GM13976 (cell line): ENCODE measurements at regions not wholly inside any gene's neighbourhood (a gene's known extent, or its start where the extent isn't known, plus 50 kb on each side); places are given as distances from the start of the nearest gene placed in this dataset.

Experiments used
- DNase-seq: peaks from one replicate; pipeline ENCODE4 v3.0.0; 2012; ENCODE audit warnings: low spot score
- CTCF ChIP-seq: IDR thresholded peaks from 2 replicates; pipeline ENCODE4 v1.5.1; 2012; ENCODE audit warnings: borderline replicate concordance, mild to moderate bottlenecking; ENCODE audit not compliant: insufficient read depth; ENCODE audit errors: extremely low read depth, missing control alignments, control extremely low read depth
- in situ Hi-C: fragments of 300-500 bp; cut with MboI; formaldehyde crosslinking; loops from one replicate; pipeline ENCODE4 v1.12.0; 2022; ENCODE audit warnings: low sequenced_read_pairs, mixed read lengths, inconsistent platforms; ENCODE audit not compliant: unreplicated experiment

GRCh38 chr17:27237890-27238289 lies 56.0 kb upstream of the WSB1 start:
- DNase-seq: no peak
- in situ Hi-C loops: no loop called here
- TF ChIP-seq CTCF: no peak

DNA sequence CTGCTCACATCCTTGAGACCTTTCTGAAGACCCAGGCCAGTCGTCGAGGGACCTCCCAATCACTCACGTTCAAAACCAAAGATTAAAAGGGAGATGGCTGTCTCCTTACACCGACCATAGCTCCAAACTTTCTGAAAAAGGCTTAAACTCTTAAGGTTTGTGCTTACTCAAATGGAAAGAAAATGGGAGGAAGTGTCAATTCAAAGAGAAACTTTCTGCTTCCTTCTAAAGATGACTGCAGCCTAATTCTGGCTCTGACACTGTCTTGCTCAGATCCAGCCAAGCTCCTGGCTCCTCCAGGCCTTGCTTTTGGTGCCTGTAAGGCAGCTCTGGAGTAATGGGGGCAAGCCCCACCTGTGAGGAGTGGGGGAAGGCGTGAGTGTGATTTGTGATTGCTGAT lies 54.9 kb upstream of the WSB1 start:
- peak; percentile 78 for DNase-seq
- in situ Hi-C loops: no loop called here
- no peak for TF ChIP-seq CTCF

DNA sequence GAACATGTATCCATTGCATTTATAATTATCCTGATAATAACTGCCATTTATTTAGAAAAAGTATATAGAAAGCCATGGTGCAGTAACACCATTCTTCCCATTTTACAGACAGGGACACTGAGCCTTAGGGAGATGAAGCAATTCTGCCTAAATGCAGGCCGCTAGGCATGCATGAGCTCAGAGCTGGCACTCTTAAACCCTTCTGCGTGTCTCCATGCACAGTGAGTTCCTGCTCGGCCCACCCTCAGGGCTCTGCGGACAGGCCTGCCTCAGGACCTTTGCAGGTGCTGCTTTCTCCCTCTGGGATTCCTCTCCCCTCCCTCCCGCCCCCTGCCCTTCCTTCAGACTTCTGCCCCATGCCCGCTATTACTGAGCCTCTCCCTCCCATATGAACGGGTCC lies 54.3 kb upstream of the WSB1 start:
- TF ChIP-seq CTCF: no peak
- in situ Hi-C loops: no loop called here
- no peak for DNase-seq

- in situ Hi-C loops: loop anchor here (10.0 kb wide), 1 partner anchor 95 kb away; no protein-coding TSS in a partner anchor
- TF ChIP-seq CTCF: no peak
- no peak for DNase-seq
Observed at GRCh38 chr17:27240086-27240801, 53.7 kb upstream of the WSB1 start.

DNA sequence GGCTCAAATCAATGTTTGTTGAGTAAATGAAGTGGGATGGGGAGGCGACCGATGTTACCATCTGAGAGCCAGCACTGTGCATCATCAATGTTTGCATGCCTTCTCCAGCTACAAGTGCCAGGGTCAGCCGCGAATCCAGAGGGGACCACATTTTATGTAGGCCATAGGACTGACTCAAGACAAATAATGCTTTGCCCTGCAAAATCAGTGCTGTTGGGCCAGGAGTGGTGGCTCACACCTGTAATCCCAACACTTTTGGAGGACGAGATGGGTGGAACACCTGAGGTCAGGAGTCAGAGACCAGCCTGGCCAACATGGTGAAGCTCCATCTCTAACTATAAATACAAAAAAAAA lies 53.1 kb upstream of the WSB1 start:
- in situ Hi-C loops: loop anchor here (10.0 kb wide), 1 partner anchor 94 kb away; no protein-coding TSS in a partner anchor
- no peak for DNase-seq
- TF ChIP-seq CTCF: no peak

GRCh38 chr17:27241346-27241946 lies 52.5 kb upstream of the WSB1 start:
- TF ChIP-seq CTCF: no peak
- in situ Hi-C loops: loop anchor here (10.0 kb wide), 1 partner anchor 93 kb away; no protein-coding TSS in a partner anchor
- peak; percentile 62 for DNase-seq
